Muscle of arm (tissue), 1 donor: ENCODE measurements at regions not wholly inside any gene's neighbourhood (a gene's known extent, or its start where the extent isn't known, plus 50 kb on each side); places are given as distances from the start of the nearest gene placed in this dataset.

Experiments used
- DNase-seq: peaks from one replicate; pipeline ENCODE4 v3.0.0-alpha.2; 2013

- DNase-seq = no peak
These were observed 146.7 kb upstream of the KLF14 start for GRCh38 chr7:130880668-130881067.

GRCh38 chr7:130881091-130881798 lies 147.2 kb upstream of the KLF14 start:
- DNase-seq = no peak

GRCh38 chr7:130881799-130882141 lies 147.8 kb upstream of the KLF14 start:
- no peak for DNase-seq

- no peak for DNase-seq
These were observed 148.4 kb upstream of the KLF14 start for GRCh38 chr7:130882396-130882795.

- no peak for DNase-seq
These were observed 149.9 kb upstream of the KLF14 start for GRCh38 chr7:130883928-130884327.

GRCh38 chr7:130884437-130885417 lies 150.7 kb upstream of the KLF14 start:
- DNase-seq = no peak

- DNase-seq = no peak
These were observed 152.6 kb upstream of the KLF14 start for GRCh38 chr7:130886438-130887135.

GRCh38 chr7:130887182-130887956 lies 153.4 kb upstream of the KLF14 start:
- DNase-seq = no peak

- no peak for DNase-seq
These were observed 154.0 kb upstream of the KLF14 start for GRCh38 chr7:130887957-130888371.

- no peak for DNase-seq
These were observed 154.5 kb upstream of the KLF14 start for GRCh38 chr7:130888468-130888867.

- no peak for DNase-seq
These were observed 156.4 kb upstream of the KLF14 start for GRCh38 chr7:130890176-130891020.

- DNase-seq = no peak
These were observed 157.5 kb upstream of the KLF14 start for GRCh38 chr7:130891254-130892094.

GRCh38 chr7:130893441-130893894 lies 159.5 kb upstream of the KLF14 start:
- DNase-seq = no peak

GRCh38 chr7:130894146-130894908 lies 160.3 kb upstream of the KLF14 start:
- DNase-seq = no peak

GRCh38 chr7:130894909-130895750 lies 161.1 kb upstream of the KLF14 start:
- DNase-seq = no peak

GRCh38 chr7:130896051-130896881 lies 162.3 kb upstream of the KLF14 start:
- no peak for DNase-seq
